CD4-positive, CD25-positive, alpha-beta regulatory T cell (primary cell): ENCODE measurements at regions not wholly inside any gene's neighbourhood (a gene's known extent, or its start where the extent isn't known, plus 50 kb on each side); places are given as distances from the start of the nearest gene placed in this dataset.

ENCODE experiments used
- ATAC-seq, 2 donors: fragments of 150-1000 bp; cut with Tn5 transposase; one replicate each; pipeline ENCODE4 v1.10.0; 2021; ENCODE audit warnings: low read depth in 2 of 2, moderate number of reproducible peaks in 2 of 2, moderate library complexity in 1 of 2
- DNase-seq, 3 donors: peaks; one replicate each; pipeline versions ENCODE4 v3.0.0 to v3.0.0-alpha.2; 2012 to 2022; ENCODE audit warnings: mixed read lengths in 1 of 3
- H3K27ac ChIP-seq: one replicate; pipeline ENCODE4 v1.7.0; 2013; ENCODE audit warnings: mild to moderate bottlenecking, low read length; ENCODE audit not compliant: insufficient read depth, poor library complexity, severe bottlenecking
- H3K27me3 ChIP-seq: one replicate; pipeline ENCODE4 v1.7.0; 2013; ENCODE audit warnings: low read length; ENCODE audit not compliant: control insufficient read depth, insufficient read depth
- H3K36me3 ChIP-seq: one replicate; pipeline ENCODE4 v1.7.0; 2013; ENCODE audit warnings: mild to moderate bottlenecking, low read length, moderate library complexity; ENCODE audit not compliant: control insufficient read depth, insufficient read depth
- H3K4me1 ChIP-seq: 2 replicates; pipeline ENCODE4 v1.7.0; 2013; ENCODE audit warnings: mild to moderate bottlenecking, low read length; ENCODE audit not compliant: insufficient read depth, control insufficient read depth, poor library complexity, severe bottlenecking
- H3K4me3 ChIP-seq: one replicate; pipeline ENCODE4 v1.7.0; 2013; ENCODE audit warnings: low read depth, mild to moderate bottlenecking, low read length, moderate library complexity
- H3K9me3 ChIP-seq, 2 experiments: 1 replicate in 1 of 2; 2 replicates in 1 of 2; pipeline ENCODE4 v1.7.0; 2013; ENCODE audit warnings: low read length in 2 of 2, mild to moderate bottlenecking in 1 of 2, moderate library complexity in 1 of 2; ENCODE audit not compliant: control insufficient read depth in 2 of 2
- H3K27ac Mint-ChIP-seq, 3 donors: one replicate each; pipeline ENCODE4 v1.8.0; 2020 to 2022; ENCODE audit warnings: mild to moderate bottlenecking in 3 of 3, mixed read lengths in 3 of 3, moderate library complexity in 2 of 3
- H3K27me3 Mint-ChIP-seq: one replicate; pipeline ENCODE4 v1.8.0; 2022; ENCODE audit warnings: mild to moderate bottlenecking, mixed read lengths
- H3K36me3 Mint-ChIP-seq: one replicate; pipeline ENCODE4 v1.8.0; 2020; ENCODE audit warnings: mixed read lengths
- H3K4me1 Mint-ChIP-seq, 4 donors: one replicate each; pipeline ENCODE4 v1.8.0; 2020 to 2022; ENCODE audit warnings: mixed read lengths in 4 of 4, mild to moderate bottlenecking in 1 of 4
- H3K4me3 Mint-ChIP-seq, 4 donors: one replicate each; pipeline ENCODE4 v1.8.0; 2020 to 2022; ENCODE audit warnings: mild to moderate bottlenecking in 4 of 4, mixed read lengths in 4 of 4, moderate library complexity in 3 of 4
- H3K9me3 Mint-ChIP-seq, 7 donors: one replicate each; pipeline ENCODE4 v1.8.0; 2020 to 2022; ENCODE audit warnings: mixed read lengths in 7 of 7, mild to moderate bottlenecking in 3 of 7, moderate library complexity in 2 of 7

- Mint-ChIP-seq H3K27me3 (peaks cover 4% of the 10 kb centered on the region), H3K27ac (no peak overlapping the region), H3K9me3 (peaks cover 0 to 4% (median 0%) of the 10 kb centered on the region in 7 donors), H3K36me3 (peaks cover 3% of the 10 kb centered on the region), H3K4me1 (peaks cover 0 to 7% (median 2%) of the 10 kb centered on the region in 4 donors), H3K4me3 (no peak overlapping the region)
- no peak for DNase-seq
- no peak for ATAC-seq
- Histone ChIP-seq H3K27me3 (no peaks in the 10 kb centered on the region), H3K4me3 (no peak overlapping the region), H3K4me1 (no peaks in the 10 kb centered on the region), H3K36me3 (no peaks in the 10 kb centered on the region), H3K9me3 (no peaks in the 10 kb centered on the region), H3K27ac (no peak overlapping the region)
Measured at GRCh38 chr13:50345804-50346203, 330.6 kb downstream of the KCNRG start.

GRCh38 chr13:50348371-50348770 lies 333.1 kb downstream of the KCNRG start:
- DNase-seq (no peak), ATAC-seq (no peak)
- no peak overlapping the region for H3K27ac ChIP-seq
- no peaks in the 10 kb centered on the region for H3K27me3 ChIP-seq
- H3K4me1 ChIP-seq: no peaks in the 10 kb centered on the region
- peaks cover 0 to 4% (median 0%) of the 10 kb centered on the region in 7 donors for H3K9me3 Mint-ChIP-seq
- no peak overlapping the region for H3K4me3 Mint-ChIP-seq
- H3K4me1 Mint-ChIP-seq: peaks cover 0 to 7% (median 2%) of the 10 kb centered on the region in 4 donors
- H3K36me3 ChIP-seq: no peaks in the 10 kb centered on the region
- H3K27me3 Mint-ChIP-seq: peaks cover 4% of the 10 kb centered on the region
- H3K4me3 ChIP-seq: no peak overlapping the region
- H3K9me3 ChIP-seq: no peaks in the 10 kb centered on the region
- H3K27ac Mint-ChIP-seq: no peak overlapping the region
- H3K36me3 Mint-ChIP-seq: peaks cover 4% of the 10 kb centered on the region

- peak overlapping the region in 1 of 3 donors; percentile 46 for H3K27ac Mint-ChIP-seq
- Histone ChIP-seq H3K4me3 (no peak overlapping the region), H3K27ac (no peak overlapping the region), H3K36me3 (no peaks in the 10 kb centered on the region), H3K9me3 (no peaks in the 10 kb centered on the region), H3K27me3 (no peaks in the 10 kb centered on the region), H3K4me1 (no peaks in the 10 kb centered on the region)
- ATAC-seq (no peak), DNase-seq (no peak)
- H3K4me1 Mint-ChIP-seq: peaks cover 12 to 20% (median 15%) of the 10 kb centered on the region in 4 donors
- peaks cover 4% of the 10 kb centered on the region for H3K27me3 Mint-ChIP-seq
- no peaks in the 10 kb centered on the region for H3K9me3 Mint-ChIP-seq
- no peak overlapping the region for H3K4me3 Mint-ChIP-seq
- H3K36me3 Mint-ChIP-seq: peaks cover 4% of the 10 kb centered on the region
Measured at GRCh38 chr13:50352720-50353480, 337.7 kb downstream of the KCNRG start.

GRCh38 chr13:50353651-50354415 lies 338.6 kb downstream of the KCNRG start:
- no peak overlapping the region for H3K27ac Mint-ChIP-seq
- Histone ChIP-seq H3K9me3 (no peaks in the 10 kb centered on the region), H3K36me3 (no peaks in the 10 kb centered on the region), H3K27me3 (no peaks in the 10 kb centered on the region), H3K4me3 (no peak overlapping the region), H3K4me1 (no peaks in the 10 kb centered on the region), H3K27ac (no peak overlapping the region)
- DNase-seq (no peak), ATAC-seq (no peak)
- peaks cover 14 to 29% (median 21%) of the 10 kb centered on the region in 4 donors for H3K4me1 Mint-ChIP-seq
- H3K4me3 Mint-ChIP-seq: no peak overlapping the region
- peaks cover 0 to 2% (median 0%) of the 10 kb centered on the region in 7 donors for H3K9me3 Mint-ChIP-seq
- H3K27me3 Mint-ChIP-seq: peaks cover 4% of the 10 kb centered on the region
- H3K36me3 Mint-ChIP-seq: peaks cover 4% of the 10 kb centered on the region

- peaks cover 0 to 2% (median 0%) of the 10 kb centered on the region in 7 donors for H3K9me3 Mint-ChIP-seq
- H3K4me3 Mint-ChIP-seq: no peak overlapping the region
- ATAC-seq: no peak
- no peaks in the 10 kb centered on the region for H3K4me1 ChIP-seq
- no peak overlapping the region for H3K27ac ChIP-seq
- H3K27me3 Mint-ChIP-seq: peaks cover 4% of the 10 kb centered on the region
- no peaks in the 10 kb centered on the region for H3K36me3 ChIP-seq
- H3K4me1 Mint-ChIP-seq: peaks cover 14 to 46% (median 28%) of the 10 kb centered on the region in 4 donors
- peak overlapping the region; percentile 46 for H3K4me3 ChIP-seq
- H3K27me3 ChIP-seq: no peaks in the 10 kb centered on the region
- no peaks in the 10 kb centered on the region for H3K9me3 ChIP-seq
- H3K36me3 Mint-ChIP-seq: peaks cover under 1% of the 10 kb centered on the region
- H3K27ac Mint-ChIP-seq: peak overlapping the region in 2 of 3 donors; percentile 18 to 73
- DNase-seq: no peak
Measured at GRCh38 chr13:50355797-50356196, 340.6 kb downstream of the KCNRG start.

GRCh38 chr13:50357136-50357535 lies 341.9 kb downstream of the KCNRG start:
- Mint-ChIP-seq H3K4me3 (no peak overlapping the region), H3K27ac (no peak overlapping the region), H3K9me3 (peaks cover 0 to 2% (median 0%) of the 10 kb centered on the region in 7 donors), H3K36me3 (no peaks in the 10 kb centered on the region), H3K27me3 (peaks cover 4% of the 10 kb centered on the region), H3K4me1 (peaks cover 25 to 58% (median 38%) of the 10 kb centered on the region in 4 donors)
- DNase-seq (no peak), ATAC-seq (no peak)
- peaks cover 10% of the 10 kb centered on the region for H3K4me1 ChIP-seq
- H3K36me3 ChIP-seq: no peaks in the 10 kb centered on the region
- no peaks in the 10 kb centered on the region for H3K9me3 ChIP-seq
- no peak overlapping the region for H3K4me3 ChIP-seq
- H3K27ac ChIP-seq: no peak overlapping the region
- no peaks in the 10 kb centered on the region for H3K27me3 ChIP-seq

GRCh38 chr13:50357586-50358118 lies 342.4 kb downstream of the KCNRG start:
- ATAC-seq (no peak), DNase-seq (no peak)
- peaks cover 10% of the 10 kb centered on the region for H3K4me1 ChIP-seq
- H3K4me3 Mint-ChIP-seq: no peak overlapping the region
- no peaks in the 10 kb centered on the region for H3K36me3 ChIP-seq
- no peaks in the 10 kb centered on the region for H3K9me3 ChIP-seq
- no peak overlapping the region for H3K27ac ChIP-seq
- H3K27me3 Mint-ChIP-seq: peaks cover 4% of the 10 kb centered on the region
- H3K36me3 Mint-ChIP-seq: no peaks in the 10 kb centered on the region
- no peak overlapping the region for H3K4me3 ChIP-seq
- H3K27ac Mint-ChIP-seq: no peak overlapping the region
- peaks cover 0 to 2% (median 0%) of the 10 kb centered on the region in 7 donors for H3K9me3 Mint-ChIP-seq
- H3K4me1 Mint-ChIP-seq: peaks cover 25 to 63% (median 38%) of the 10 kb centered on the region in 4 donors
- H3K27me3 ChIP-seq: no peaks in the 10 kb centered on the region
